OCI-LY3 (cell line): ENCODE measurements at regions not wholly inside any gene's neighbourhood (a gene's known extent, or its start where the extent isn't known, plus 50 kb on each side); places are given as distances from the start of the nearest gene placed in this dataset.

ENCODE experiments used
- EZH2phosphoT487 ChIP-seq: fragments of 200-600 bp; shearing (Covaris generic); IDR thresholded peaks from 2 replicates; pipeline ENCODE4 v1.6.1; 2018; ENCODE audit warnings: antibody characterized with exemption, mixed run types, low read depth
- TF ChIP-seq, protein P1 (sequence below): fragments of 200-600, 300-600 bp; sonication (generic); IDR thresholded peaks from 2 replicates; pipeline ENCODE4 v1.5.1; 2014; ENCODE audit warnings: antibody characterized with exemption, low read length, low read depth

DNA sequence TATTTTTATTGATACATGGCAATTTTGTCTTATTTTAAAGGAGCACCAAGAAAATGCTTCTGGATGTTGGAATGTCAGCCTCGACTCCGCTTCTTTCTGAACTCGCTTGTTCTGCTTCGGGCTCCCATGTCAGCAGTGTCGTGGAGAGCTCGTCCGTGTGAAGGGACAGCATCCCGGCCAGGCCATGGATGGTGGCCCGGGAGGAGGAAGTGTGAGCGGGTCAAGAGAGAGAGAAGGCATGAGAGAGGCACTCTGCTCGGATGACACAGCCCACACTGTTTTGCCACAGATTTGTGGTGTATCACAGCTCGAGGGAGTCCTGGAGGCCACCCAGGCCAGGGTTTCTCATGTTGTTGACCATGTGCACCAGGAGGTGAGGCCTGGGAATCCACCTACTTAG, 107.0 kb downstream of the TRAPPC11 start:
- TF ChIP-seq, protein P1, sequence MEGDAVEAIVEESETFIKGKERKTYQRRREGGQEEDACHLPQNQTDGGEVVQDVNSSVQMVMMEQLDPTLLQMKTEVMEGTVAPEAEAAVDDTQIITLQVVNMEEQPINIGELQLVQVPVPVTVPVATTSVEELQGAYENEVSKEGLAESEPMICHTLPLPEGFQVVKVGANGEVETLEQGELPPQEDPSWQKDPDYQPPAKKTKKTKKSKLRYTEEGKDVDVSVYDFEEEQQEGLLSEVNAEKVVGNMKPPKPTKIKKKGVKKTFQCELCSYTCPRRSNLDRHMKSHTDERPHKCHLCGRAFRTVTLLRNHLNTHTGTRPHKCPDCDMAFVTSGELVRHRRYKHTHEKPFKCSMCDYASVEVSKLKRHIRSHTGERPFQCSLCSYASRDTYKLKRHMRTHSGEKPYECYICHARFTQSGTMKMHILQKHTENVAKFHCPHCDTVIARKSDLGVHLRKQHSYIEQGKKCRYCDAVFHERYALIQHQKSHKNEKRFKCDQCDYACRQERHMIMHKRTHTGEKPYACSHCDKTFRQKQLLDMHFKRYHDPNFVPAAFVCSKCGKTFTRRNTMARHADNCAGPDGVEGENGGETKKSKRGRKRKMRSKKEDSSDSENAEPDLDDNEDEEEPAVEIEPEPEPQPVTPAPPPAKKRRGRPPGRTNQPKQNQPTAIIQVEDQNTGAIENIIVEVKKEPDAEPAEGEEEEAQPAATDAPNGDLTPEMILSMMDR = no peak
- TF ChIP-seq EZH2phosphoT487 = no peak
